H9 (cell line): ENCODE measurements at regions not wholly inside any gene's neighbourhood (a gene's known extent, or its start where the extent isn't known, plus 50 kb on each side); places are given as distances from the start of the nearest gene placed in this dataset.

ENCODE experiments used
- DNase-seq: peaks from one replicate; pipeline ENCODE4 v3.0.0-alpha.2; 2017
- H2AFZ ChIP-seq: one replicate; pipeline ENCODE4 v1.6.1; 2013; ENCODE audit warnings: mild to moderate bottlenecking, low read length, control low read depth, moderate library complexity
- H2AK5ac ChIP-seq: 2 replicates; pipeline ENCODE4 v1.6.1; 2013; ENCODE audit warnings: low read length, control low read depth, mixed read lengths; ENCODE audit not compliant: insufficient read length
- H2BK120ac ChIP-seq: one replicate; pipeline ENCODE4 v1.6.1; 2013; ENCODE audit warnings: low read depth, mild to moderate bottlenecking, low read length, control low read depth, inconsistent platforms; ENCODE audit not compliant: poor library complexity, severe bottlenecking
- H2BK12ac ChIP-seq: 2 replicates; pipeline ENCODE4 v1.6.1; 2013; ENCODE audit warnings: low read length, control low read depth, mixed read lengths, low read depth; ENCODE audit not compliant: insufficient read length
- H2BK15ac ChIP-seq: 2 replicates; pipeline ENCODE4 v1.6.1; 2013; ENCODE audit warnings: low read depth, low read length, control low read depth
- H2BK20ac ChIP-seq: one replicate; pipeline ENCODE4 v1.6.1; 2013; ENCODE audit warnings: low read depth, mild to moderate bottlenecking, low read length, control low read depth, inconsistent platforms; ENCODE audit not compliant: poor library complexity, severe bottlenecking
- H2BK5ac ChIP-seq: 2 replicates; pipeline ENCODE4 v1.6.1; 2013; ENCODE audit warnings: low read length, control low read depth, mixed read lengths; ENCODE audit not compliant: insufficient read length
- H3K14ac ChIP-seq: 2 replicates; pipeline ENCODE4 v1.6.1; 2013; ENCODE audit warnings: low read length, control low read depth; ENCODE audit not compliant: insufficient read depth
- H3K18ac ChIP-seq: 2 replicates; pipeline ENCODE4 v1.6.1; 2013; ENCODE audit warnings: low read depth, mild to moderate bottlenecking, mixed read lengths, low read length, control low read depth; ENCODE audit not compliant: insufficient read length
- H3K23ac ChIP-seq: 2 replicates; pipeline ENCODE4 v1.6.1; 2013; ENCODE audit warnings: low read length, control low read depth, mixed read lengths, low read depth; ENCODE audit not compliant: insufficient read length
- H3K23me2 ChIP-seq: 2 replicates; pipeline ENCODE4 v1.6.1; 2013; ENCODE audit warnings: low read depth, mild to moderate bottlenecking, mixed read lengths, low read length, control low read depth; ENCODE audit not compliant: insufficient read length, poor library complexity, severe bottlenecking
- H3K27ac ChIP-seq: 2 replicates; pipeline ENCODE4 v1.5.1; 2013; ENCODE audit warnings: low read length, control low read depth, mixed read lengths, low read depth; ENCODE audit not compliant: insufficient read length
- H3K27me3 ChIP-seq: 2 replicates; pipeline ENCODE4 v1.6.1; 2013; ENCODE audit warnings: low read length, control low read depth, inconsistent platforms; ENCODE audit not compliant: insufficient read depth
- H3K4ac ChIP-seq: 2 replicates; pipeline ENCODE4 v1.6.1; 2013; ENCODE audit warnings: low read depth, mild to moderate bottlenecking, control low read depth, inconsistent platforms, low read length, moderate library complexity
- H3K4me1 ChIP-seq: 2 replicates; pipeline ENCODE4 v1.6.1; 2013; ENCODE audit warnings: low read length, control low read depth, inconsistent platforms; ENCODE audit not compliant: insufficient read depth
- H3K4me2 ChIP-seq: 2 replicates; pipeline ENCODE4 v1.6.1; 2013; ENCODE audit warnings: low read length, control low read depth, mixed read lengths; ENCODE audit not compliant: insufficient read length, insufficient read depth
- H3K56ac ChIP-seq: 2 replicates; pipeline ENCODE4 v1.6.1; 2013; ENCODE audit warnings: low read depth, mild to moderate bottlenecking, mixed read lengths, low read length, control low read depth; ENCODE audit not compliant: insufficient read length
- H3K79me1 ChIP-seq: 2 replicates; pipeline ENCODE4 v1.6.1; 2013; ENCODE audit warnings: low read depth, mild to moderate bottlenecking, moderate library complexity, low read length, control low read depth, inconsistent platforms; ENCODE audit not compliant: insufficient read depth, poor library complexity, severe bottlenecking
- H3K79me2 ChIP-seq: 2 replicates; pipeline ENCODE4 v1.6.1; 2013; ENCODE audit warnings: low read length, control low read depth, inconsistent platforms; ENCODE audit not compliant: insufficient read depth
- H3K9ac ChIP-seq: 2 replicates; pipeline ENCODE4 v1.6.1; 2013; ENCODE audit warnings: low read length, control low read depth, mixed read lengths; ENCODE audit not compliant: insufficient read length; ENCODE audit errors: extremely low read depth
- H3K9me3 ChIP-seq: one replicate; pipeline ENCODE4 v1.6.1; 2013; ENCODE audit warnings: low read depth, low read length, inconsistent platforms; ENCODE audit not compliant: control insufficient read depth
- H3T11ph ChIP-seq: one replicate; pipeline ENCODE4 v1.6.1; 2013; ENCODE audit warnings: mild to moderate bottlenecking, low read length, control low read depth, inconsistent platforms
- H4K20me1 ChIP-seq: one replicate; pipeline ENCODE4 v1.6.1; 2013; ENCODE audit not compliant: control insufficient read depth, insufficient read length, insufficient read depth
- H4K5ac ChIP-seq: 2 replicates; pipeline ENCODE4 v1.6.1; 2013; ENCODE audit warnings: low read depth, mild to moderate bottlenecking, mixed read lengths, low read length, control low read depth; ENCODE audit not compliant: insufficient read length
- H4K8ac ChIP-seq: replicated peaks from 2 replicates; pipeline ENCODE4 v1.6.1; 2013; ENCODE audit warnings: low read length, control low read depth, mixed read lengths, low read depth; ENCODE audit not compliant: insufficient read length
- H4K91ac ChIP-seq: 2 replicates; pipeline ENCODE4 v1.6.1; 2013; ENCODE audit warnings: low read depth, mild to moderate bottlenecking, moderate library complexity, mixed read lengths, low read length, control low read depth; ENCODE audit not compliant: insufficient read length
- H3K27ac Mint-ChIP-seq, 3 experiments: 2 replicates in 2 of 3; 3 replicates in 1 of 3; pipeline ENCODE4 v1.8.0; 2020 to 2021; ENCODE audit warnings: mixed read lengths in 3 of 3, mild to moderate bottlenecking in 1 of 3, moderate library complexity in 1 of 3
- H3K27me3 Mint-ChIP-seq: 2 replicates; pipeline ENCODE4 v1.8.0; 2021; ENCODE audit warnings: low read depth, mild to moderate bottlenecking, moderate library complexity, mixed read lengths
- H3K36me3 Mint-ChIP-seq, 3 experiments: 2 replicates in 2 of 3; 3 replicates in 1 of 3; pipeline ENCODE4 v1.8.0; 2020 to 2021; ENCODE audit warnings: low read depth in 3 of 3, mixed read lengths in 3 of 3; ENCODE audit not compliant: insufficient read depth in 1 of 3
- H3K4me1 Mint-ChIP-seq, 2 experiments: 2 replicates each; pipeline ENCODE4 v1.8.0; 2020; ENCODE audit warnings: mixed read lengths in 2 of 2
- H3K4me3 Mint-ChIP-seq, 2 experiments: 2 replicates in 1 of 2; 3 replicates in 1 of 2; pipeline ENCODE4 v1.8.0; 2020 to 2021; ENCODE audit warnings: mild to moderate bottlenecking in 2 of 2, mixed read lengths in 2 of 2, moderate library complexity in 1 of 2
- H3K9me3 Mint-ChIP-seq, 2 experiments: 2 replicates in 1 of 2; 3 replicates in 1 of 2; pipeline ENCODE4 v1.8.0; 2020; ENCODE audit warnings: mild to moderate bottlenecking in 2 of 2, mixed read lengths in 2 of 2, moderate library complexity in 1 of 2
- WGBS: extraction: QIAGEN DNeasy Blood & Tissue Kit; methylation state at CpG from one replicate; pipeline ENCODE4 v1.1.7; 2013; ENCODE audit warnings: missing lambda C conversion rate, low lambda C conversion rate, mixed read lengths; ENCODE audit not compliant: insufficient read length; ENCODE audit errors: extremely low coverage; 5-methylcytosine and 5-hydroxymethylcytosine counted together
- TF ChIP-seq, protein P1 (sequence below): fragments of 200-600 bp; sonication (generic); conservative IDR thresholded peaks from 3 replicates; pipeline ENCODE4 v1.8.0; 2021; ENCODE audit warnings: antibody characterized with exemption, mild to moderate bottlenecking

DNA sequence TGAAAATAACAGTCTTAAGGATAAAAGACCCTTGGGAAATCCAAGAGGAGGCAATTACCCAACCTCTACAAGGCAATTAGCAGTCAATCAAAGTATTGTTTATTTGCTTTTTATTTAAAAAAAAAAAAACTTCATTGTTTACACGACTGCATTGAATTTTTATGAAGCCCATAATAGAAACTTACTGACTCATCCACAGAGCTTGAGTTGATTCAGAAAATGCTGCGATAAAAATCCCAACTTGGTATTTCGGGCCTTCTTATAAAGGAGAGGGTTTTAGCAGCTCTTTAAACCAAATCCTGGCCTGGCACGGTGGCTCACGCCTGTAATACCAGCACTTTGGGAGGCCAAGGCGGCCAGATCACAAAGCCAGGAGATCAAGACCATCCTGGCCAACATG lies 69.2 kb upstream of the PALS2 start:
- H4K91ac ChIP-seq: no peak overlapping the region
- no peaks in the 10 kb centered on the region for H3K9me3 ChIP-seq
- no peak overlapping the region for H3K9ac ChIP-seq
- H3K27ac ChIP-seq: no peak overlapping the region
- H3K4me2 ChIP-seq: no peak overlapping the region
- Mint-ChIP-seq H3K4me1 (peaks cover 28 to 33% of the 10 kb centered on the region in 2 experiments), H3K9me3 (no peaks in the 10 kb centered on the region), H3K27ac (no peak overlapping the region), H3K36me3 (no peaks in the 10 kb centered on the region), H3K4me3 (no peak overlapping the region), H3K27me3 (no peaks in the 10 kb centered on the region)
- H4K5ac ChIP-seq: no peak overlapping the region
- H3K14ac ChIP-seq: no peak overlapping the region
- H3K79me2 ChIP-seq: no peaks in the 10 kb centered on the region
- H3K4me1 ChIP-seq: peaks cover 3% of the 10 kb centered on the region; the same call in 1 of the 2 replicates
- H3K23ac ChIP-seq: no peak overlapping the region
- TF ChIP-seq, protein P1, sequence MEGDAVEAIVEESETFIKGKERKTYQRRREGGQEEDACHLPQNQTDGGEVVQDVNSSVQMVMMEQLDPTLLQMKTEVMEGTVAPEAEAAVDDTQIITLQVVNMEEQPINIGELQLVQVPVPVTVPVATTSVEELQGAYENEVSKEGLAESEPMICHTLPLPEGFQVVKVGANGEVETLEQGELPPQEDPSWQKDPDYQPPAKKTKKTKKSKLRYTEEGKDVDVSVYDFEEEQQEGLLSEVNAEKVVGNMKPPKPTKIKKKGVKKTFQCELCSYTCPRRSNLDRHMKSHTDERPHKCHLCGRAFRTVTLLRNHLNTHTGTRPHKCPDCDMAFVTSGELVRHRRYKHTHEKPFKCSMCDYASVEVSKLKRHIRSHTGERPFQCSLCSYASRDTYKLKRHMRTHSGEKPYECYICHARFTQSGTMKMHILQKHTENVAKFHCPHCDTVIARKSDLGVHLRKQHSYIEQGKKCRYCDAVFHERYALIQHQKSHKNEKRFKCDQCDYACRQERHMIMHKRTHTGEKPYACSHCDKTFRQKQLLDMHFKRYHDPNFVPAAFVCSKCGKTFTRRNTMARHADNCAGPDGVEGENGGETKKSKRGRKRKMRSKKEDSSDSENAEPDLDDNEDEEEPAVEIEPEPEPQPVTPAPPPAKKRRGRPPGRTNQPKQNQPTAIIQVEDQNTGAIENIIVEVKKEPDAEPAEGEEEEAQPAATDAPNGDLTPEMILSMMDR: no peak
- H2AFZ ChIP-seq: no peak overlapping the region
- no peak overlapping the region for H3K56ac ChIP-seq
- no peak overlapping the region for H4K8ac ChIP-seq
- no peak overlapping the region for H2BK12ac ChIP-seq
- no peaks in the 10 kb centered on the region for H3K79me1 ChIP-seq
- H3K27me3 ChIP-seq: no peaks in the 10 kb centered on the region
- no peak overlapping the region for H2BK5ac ChIP-seq
- no peak overlapping the region for H3T11ph ChIP-seq
- no peak overlapping the region for H2BK120ac ChIP-seq
- no CpG with 5 or more reads among the region's 6 CpGs for WGBS
- H2AK5ac ChIP-seq: no peak overlapping the region
- no peak overlapping the region for H3K18ac ChIP-seq
- H2BK20ac ChIP-seq: no peak overlapping the region
- H4K20me1 ChIP-seq: no peaks in the 10 kb centered on the region
- no peak for DNase-seq
- H3K23me2 ChIP-seq: no peaks in the 10 kb centered on the region
- H3K4ac ChIP-seq: no peak overlapping the region
- H2BK15ac ChIP-seq: no peak overlapping the region
